H1 (cell line): ENCODE measurements at regions not wholly inside any gene's neighbourhood (a gene's known extent, or its start where the extent isn't known, plus 50 kb on each side); places are given as distances from the start of the nearest gene placed in this dataset.

Experiments used
- CTCF ChIA-PET: fragments of 300-600 bp; sonication (Branson Sonifier 250); formaldehyde crosslinking; loops from one replicate; lab custom pipeline; 2021; ENCODE audit not compliant: partially characterized antibody; lab: Charles Lee
- POLR2A ChIA-PET: fragments of 300-600 bp; sonication (Branson Sonifier 250); formaldehyde crosslinking; loops from one replicate; lab custom pipeline; 2021; ENCODE audit warnings: inconsistent platforms; ENCODE audit not compliant: partially characterized antibody; lab: Charles Lee
- DNase-seq, 2 experiments: peaks; one replicate each; pipeline versions ENCODE4 v3.0.0 to v3.0.0-alpha.2; 2010 to 2022; ENCODE audit warnings: low spot score in 2 of 2, low read depth in 1 of 2, mixed read lengths in 1 of 2
- FAIRE-seq: peaks from 2 replicates; lab custom pipeline; 2011; peaks lifted over from hg19 to GRCh38; lab: Jason Lieb, UNC
- H2AFZ ChIP-seq: 2 replicates; pipeline ENCODE4 v1.8.1; 2012; ENCODE audit warnings: low read length, inconsistent platforms
- H2AK5ac ChIP-seq: 2 replicates; pipeline ENCODE4 v1.6.1; 2013; ENCODE audit warnings: low read depth, low read length
- H2BK120ac ChIP-seq: replicated peaks from 2 replicates; pipeline ENCODE3; 2013; ENCODE audit warnings: low read depth, low read length, inconsistent platforms
- H2BK12ac ChIP-seq: 2 replicates; pipeline ENCODE4 v1.6.1; 2013; ENCODE audit warnings: low read depth, low read length
- H2BK15ac ChIP-seq: 2 replicates; pipeline ENCODE4 v1.6.1; 2013; ENCODE audit warnings: low read length
- H2BK20ac ChIP-seq: 2 replicates; pipeline ENCODE4 v1.6.1; 2013; ENCODE audit warnings: low read length
- H2BK5ac ChIP-seq: 2 replicates; pipeline ENCODE4 v1.6.1; 2013; ENCODE audit warnings: low read depth, low read length
- H3K14ac ChIP-seq: 2 replicates; pipeline ENCODE4 v1.6.1; 2013; ENCODE audit warnings: inconsistent platforms; ENCODE audit not compliant: insufficient read length
- H3K18ac ChIP-seq: 2 replicates; pipeline ENCODE4 v1.6.1; 2013; ENCODE audit warnings: low read length; ENCODE audit errors: extremely low read depth
- H3K23ac ChIP-seq: 2 replicates; pipeline ENCODE4 v1.6.1; 2013; ENCODE audit warnings: inconsistent platforms; ENCODE audit not compliant: insufficient read length
- H3K23me2 ChIP-seq: 2 replicates; pipeline ENCODE4 v1.6.1; 2013; ENCODE audit warnings: low read depth, low read length
- H3K27ac ChIP-seq: 2 replicates; pipeline ENCODE4 v1.6.1; 2011; ENCODE audit warnings: low read depth, low read length, inconsistent platforms
- H3K27me3 ChIP-seq, 4 experiments: replicated peaks in 1 of 4; 1 replicate in 1 of 4; 2 replicates in 3 of 4; pipeline versions ENCODE4 v1.6.1 to v1.8.1; 2011 to 2013; ENCODE audit warnings: low read length in 3 of 4, mild to moderate bottlenecking in 3 of 4, inconsistent platforms in 2 of 4, mixed read lengths in 2 of 4, moderate library complexity in 1 of 4; ENCODE audit not compliant: control insufficient read depth in 3 of 4, insufficient read depth in 3 of 4; ENCODE audit errors: extremely low read depth in 1 of 4
- H3K36me3 ChIP-seq, 4 experiments: 2 replicates each; pipeline versions ENCODE4 v1.6.1 to v1.8.1; 2011 to 2013; ENCODE audit warnings: mild to moderate bottlenecking in 4 of 4, low read length in 3 of 4, moderate library complexity in 2 of 4, control low read depth in 1 of 4, inconsistent platforms in 1 of 4; ENCODE audit not compliant: insufficient read depth in 4 of 4, control insufficient read depth in 2 of 4
- H3K4ac ChIP-seq: replicated peaks from 2 replicates; pipeline ENCODE3; 2013; ENCODE audit warnings: low read length, low read depth, mixed read lengths, inconsistent platforms; ENCODE audit not compliant: insufficient read length
- H3K4me1 ChIP-seq, 4 experiments: replicated peaks in 1 of 4; 1 replicate in 1 of 4; 2 replicates in 3 of 4; pipeline versions ENCODE4 v1.6.1 to v1.8.1; 2011 to 2013; ENCODE audit warnings: low read length in 3 of 4, inconsistent platforms in 2 of 4, mixed read lengths in 1 of 4; ENCODE audit not compliant: insufficient read depth in 4 of 4, control insufficient read depth in 3 of 4
- H3K4me2 ChIP-seq, 2 experiments: 2 replicates each; pipeline versions ENCODE4 v1.6.1 to v1.8.1; 2011 to 2013; ENCODE audit warnings: low read depth in 2 of 2, low read length in 2 of 2, control low read depth in 1 of 2, inconsistent platforms in 1 of 2, mild to moderate bottlenecking in 1 of 2; ENCODE audit not compliant: insufficient read depth in 1 of 2
- H3K4me3 ChIP-seq, 4 experiments: fragments of 200-600, 300-600 bp in 1 of 4; sonication (generic), shearing (Covaris generic), sonication (Bioruptor Twin) in 1 of 4; 2 replicates each; pipeline versions ENCODE4 v1.5.1 to v1.8.1; 2011 to 2016; ENCODE audit warnings: low read length in 4 of 4, low read depth in 3 of 4, control low read depth in 2 of 4, inconsistent platforms in 2 of 4, mild to moderate bottlenecking in 2 of 4, mixed read lengths in 1 of 4, moderate library complexity in 1 of 4; ENCODE audit not compliant: insufficient read depth in 2 of 4; ENCODE audit errors: extremely low read depth in 1 of 4
- H3K56ac ChIP-seq: replicated peaks from 2 replicates; pipeline ENCODE3; 2013; ENCODE audit warnings: low read depth, mild to moderate bottlenecking, mixed read lengths, low read length, inconsistent platforms; ENCODE audit not compliant: insufficient read length
- H3K79me1 ChIP-seq: 2 replicates; pipeline ENCODE4 v1.6.1; 2013; ENCODE audit warnings: low read depth, low read length, control low read depth
- H3K79me2 ChIP-seq, 2 experiments: 2 replicates each; pipeline versions ENCODE4 v1.6.1 to v1.8.1; 2012 to 2013; ENCODE audit warnings: low read length in 2 of 2, mild to moderate bottlenecking in 2 of 2, inconsistent platforms in 1 of 2; ENCODE audit not compliant: insufficient read depth in 2 of 2, control insufficient read depth in 1 of 2
- H3K9ac ChIP-seq, 4 experiments: replicated peaks in 1 of 4; 1 replicate in 1 of 4; 2 replicates in 3 of 4; pipeline versions ENCODE4 v1.6.1 to v1.8.1; 2011 to 2013; ENCODE audit warnings: low read depth in 3 of 4, low read length in 3 of 4, control low read depth in 2 of 4, mild to moderate bottlenecking in 2 of 4, moderate library complexity in 2 of 4, inconsistent platforms in 1 of 4; ENCODE audit errors: extremely low read depth in 1 of 4
- H3K9me3 ChIP-seq, 2 experiments: 2 replicates each; pipeline versions ENCODE4 v1.6.1 to v1.8.1; 2012 to 2013; ENCODE audit warnings: mild to moderate bottlenecking in 2 of 2, moderate library complexity in 2 of 2, control low read depth in 1 of 2, inconsistent platforms in 1 of 2, low read depth in 1 of 2, low read length in 1 of 2, mixed read lengths in 1 of 2; ENCODE audit not compliant: insufficient read depth in 2 of 2
- H4K20me1 ChIP-seq, 2 experiments: replicated peaks in 1 of 2; 2 replicates each; pipeline versions ENCODE3 to v1.8.1; 2011 to 2013; ENCODE audit warnings: inconsistent platforms in 2 of 2, low read length in 2 of 2, mild to moderate bottlenecking in 1 of 2; ENCODE audit not compliant: insufficient read depth in 2 of 2, control insufficient read depth in 1 of 2
- H4K5ac ChIP-seq: 2 replicates; pipeline ENCODE4 v1.6.1; 2013; ENCODE audit warnings: low read length, low read depth, mixed read lengths, inconsistent platforms; ENCODE audit not compliant: insufficient read length
- H4K8ac ChIP-seq: 2 replicates; pipeline ENCODE4 v1.8.0; 2013; ENCODE audit warnings: mild to moderate bottlenecking, moderate library complexity, low read length, inconsistent platforms; ENCODE audit not compliant: insufficient read depth; ENCODE audit errors: extremely low read depth
- H4K91ac ChIP-seq: replicated peaks from 2 replicates; pipeline ENCODE3; 2013; ENCODE audit warnings: low read length, mixed read lengths, inconsistent platforms; ENCODE audit not compliant: insufficient read length
- CHD2 ChIP-seq: IDR thresholded peaks from 2 replicates; pipeline ENCODE4 v1.6.1; 2012; ENCODE audit warnings: low read length, improper control_type of control experiment
- CTBP2 ChIP-seq: IDR thresholded peaks from 2 replicates; pipeline ENCODE4 v1.7.0; 2011; ENCODE audit warnings: borderline replicate concordance, mild to moderate bottlenecking, moderate library complexity, mixed read lengths, low read length; ENCODE audit not compliant: insufficient read depth, insufficient read length
- EZH2 ChIP-seq: fragments of 200-600 bp; sonication (generic); IDR thresholded peaks from 2 replicates; pipeline ENCODE4 v1.7.1; 2012; ENCODE audit warnings: low read depth, mild to moderate bottlenecking, moderate library complexity, low read length, inconsistent platforms; ENCODE audit not compliant: severe bottlenecking
- POLR2AphosphoS5 ChIP-seq: IDR thresholded peaks from 2 replicates; pipeline ENCODE4 v1.6.1; 2011; ENCODE audit warnings: low read depth, low read length
- SIRT6 ChIP-seq: IDR thresholded peaks from one replicate; pipeline ENCODE4 v1.7.1; 2012; ENCODE audit warnings: low read length, inconsistent platforms
- SIX5 ChIP-seq: IDR thresholded peaks from 2 replicates; pipeline ENCODE4 v1.6.1; 2011; ENCODE audit warnings: mild to moderate bottlenecking, low read depth, low read length
- SP2 ChIP-seq: IDR thresholded peaks from 2 replicates; pipeline ENCODE4 v1.6.1; 2012; ENCODE audit warnings: mild to moderate bottlenecking, low read length, inconsistent platforms
- SRF ChIP-seq: IDR thresholded peaks from 2 replicates; pipeline ENCODE4 v1.6.1; 2011; ENCODE audit warnings: mild to moderate bottlenecking, low read depth, low read length, moderate library complexity
- SUZ12 ChIP-seq: fragments of 200-600 bp; sonication (generic); IDR thresholded peaks from 2 replicates; pipeline ENCODE4 v1.6.1; 2012; ENCODE audit warnings: mild to moderate bottlenecking, inconsistent platforms, low read length, moderate library complexity, mixed read lengths
- TAF1 ChIP-seq: IDR thresholded peaks from 2 replicates; pipeline ENCODE4 v1.6.1; 2011; ENCODE audit warnings: mild to moderate bottlenecking, low read depth, low read length
- WGBS, 2 experiments: shearing (Covaris generic) in 1 of 2; methylation state at CpG; one replicate each; pipeline versions ENCODE4 v1.1.6 to v1.1.7; 2013 to 2015; ENCODE audit warnings: low lambda C conversion rate in 2 of 2, mixed read lengths in 2 of 2, inconsistent platforms in 1 of 2, low coverage in 1 of 2, missing lambda C conversion rate in 1 of 2; ENCODE audit not compliant: insufficient replicate concordance in 2 of 2, insufficient coverage in 1 of 2, insufficient read length in 1 of 2; ENCODE audit errors: extremely low coverage in 1 of 2, missing lambda C conversion rate in 1 of 2; 5-methylcytosine and 5-hydroxymethylcytosine counted together
- TF ChIP-seq, protein P1 (sequence below): IDR thresholded peaks from 2 replicates; pipeline ENCODE4 v1.6.1; 2012; ENCODE audit warnings: low read length, inconsistent platforms

DNA sequence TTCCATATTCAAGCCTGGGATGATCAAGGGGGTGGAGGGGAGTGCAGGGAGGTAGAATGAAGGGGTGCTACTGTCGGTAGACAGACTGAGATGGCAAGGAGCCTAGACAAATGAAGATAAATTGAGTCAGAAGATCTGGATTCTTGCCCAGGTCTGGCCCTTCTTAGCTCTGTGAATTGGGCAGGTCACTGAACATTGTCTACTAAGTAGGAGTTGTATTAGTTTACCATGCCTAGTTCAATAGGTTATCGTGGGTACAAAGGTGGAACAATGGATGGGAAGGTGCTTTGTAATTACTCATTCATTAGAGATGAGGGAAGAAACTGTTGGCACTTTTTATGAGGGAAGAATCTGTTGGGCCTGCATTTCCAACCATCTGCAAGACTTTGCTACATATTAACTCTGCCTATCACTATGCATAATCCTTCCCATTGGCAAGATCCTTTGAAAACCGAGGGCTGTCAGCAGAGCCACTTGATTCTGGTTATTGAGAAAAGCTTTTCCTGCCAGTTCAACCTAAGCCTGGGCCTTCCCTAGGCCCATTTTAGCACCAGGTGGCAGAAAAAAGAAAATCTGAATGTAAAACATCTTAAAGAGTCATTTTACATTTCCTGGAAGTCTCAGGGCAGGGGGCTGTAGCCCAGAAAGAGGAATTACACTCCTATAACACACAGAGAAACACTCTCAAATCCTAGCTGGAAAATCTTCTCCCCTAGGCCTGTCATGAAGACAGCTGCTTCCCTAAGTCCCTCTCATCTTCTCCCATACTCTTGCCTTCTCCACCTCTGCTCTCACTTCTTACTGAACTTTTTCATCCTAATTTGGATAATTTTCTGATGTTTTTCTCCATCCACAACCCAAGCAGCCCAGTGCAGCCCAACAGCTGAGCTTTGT is 103.5 kb downstream of the CD24 start:
- Histone ChIP-seq H4K5ac (no peak overlapping the region), H3K23me2 (peaks cover 2% of the 10 kb centered on the region; the same call in 1 of the 2 replicates), H3K9me3 (peaks cover 21 to 22% of the 10 kb centered on the region in 2 experiments), H2BK12ac (no peak overlapping the region), H3K56ac (no peak overlapping the region), H3K79me2 (no peaks in the 10 kb centered on the region), H3K27ac (no peak overlapping the region), H3K18ac (no peak overlapping the region), H2BK15ac (no peak overlapping the region), H2BK120ac (no peak overlapping the region), H2BK5ac (no peak overlapping the region), H2AK5ac (no peak overlapping the region), H4K8ac (no peak overlapping the region), H2AFZ (no peak overlapping the region), H3K4me3 (no peak overlapping the region), H3K27me3 (no peaks in the 10 kb centered on the region), H3K14ac (no peak overlapping the region), H4K20me1 (no peaks in the 10 kb centered on the region), H3K4me2 (no peak overlapping the region), H3K79me1 (no peaks in the 10 kb centered on the region), H3K23ac (no peak overlapping the region), H3K4ac (no peak overlapping the region), H2BK20ac (no peak overlapping the region), H4K91ac (no peak overlapping the region), H3K9ac (no peak overlapping the region), H3K4me1 (peaks cover 4 to 10% (median 6%) of the 10 kb centered on the region in 4 experiments), H3K36me3 (peaks cover 0 to 4% (median 0%) of the 10 kb centered on the region in 4 experiments; a peak in 2 of 8 replicates)
- WGBS, 2 experiments, result 87% methylated on average over 3 of the region's 3 CpGs; no CpG with 5 or more reads in 1 of the 2 experiments
- FAIRE-seq (no peak), DNase-seq (no peak)
- CTCF ChIA-PET, result interaction anchor here (0.6 to 1.2 kb wide), 4 partner anchors 8 to 261 kb away, joined by 3 read pairs; no protein-coding TSS in a partner anchor
- POLR2A ChIA-PET, result interaction anchor here (1.0 to 1.8 kb wide), 2 partner anchors 10 to 98 kb away, joined by 3 to 4 read pairs; no protein-coding TSS in a partner anchor
- TF ChIP-seq, protein P1, sequence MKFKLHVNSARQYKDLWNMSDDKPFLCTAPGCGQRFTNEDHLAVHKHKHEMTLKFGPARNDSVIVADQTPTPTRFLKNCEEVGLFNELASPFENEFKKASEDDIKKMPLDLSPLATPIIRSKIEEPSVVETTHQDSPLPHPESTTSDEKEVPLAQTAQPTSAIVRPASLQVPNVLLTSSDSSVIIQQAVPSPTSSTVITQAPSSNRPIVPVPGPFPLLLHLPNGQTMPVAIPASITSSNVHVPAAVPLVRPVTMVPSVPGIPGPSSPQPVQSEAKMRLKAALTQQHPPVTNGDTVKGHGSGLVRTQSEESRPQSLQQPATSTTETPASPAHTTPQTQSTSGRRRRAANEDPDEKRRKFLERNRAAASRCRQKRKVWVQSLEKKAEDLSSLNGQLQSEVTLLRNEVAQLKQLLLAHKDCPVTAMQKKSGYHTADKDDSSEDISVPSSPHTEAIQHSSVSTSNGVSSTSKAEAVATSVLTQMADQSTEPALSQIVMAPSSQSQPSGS, result no peak
- TF ChIP-seq TAF1, result no peak
- no peak for TF ChIP-seq SUZ12
- TF ChIP-seq SRF, result no peak
- TF ChIP-seq SIX5, result no peak
- TF ChIP-seq CHD2, result no peak
- no peak for TF ChIP-seq SP2
- no peak for TF ChIP-seq CTBP2
- no peak for TF ChIP-seq POLR2AphosphoS5
- no peak for TF ChIP-seq SIRT6
- TF ChIP-seq EZH2, result no peak
